Keratinocyte (primary cell): ENCODE measurements at regions not wholly inside any gene's neighbourhood (a gene's known extent, or its start where the extent isn't known, plus 50 kb on each side); places are given as distances from the start of the nearest gene placed in this dataset.

ENCODE experiments used
- DNase-seq: peaks from one replicate; pipeline ENCODE4 v3.0.0-alpha.2; 2011; ENCODE audit warnings: low read depth, missing footprints, low spot score
- FAIRE-seq: peaks from 2 replicates; lab custom pipeline; 2011; peaks lifted over from hg19 to GRCh38; lab: Jason Lieb, UNC
- H2AFZ ChIP-seq: 2 replicates; pipeline ENCODE4 v1.6.0; 2012; ENCODE audit warnings: low read length, control low read depth, inconsistent platforms; ENCODE audit not compliant: control insufficient read depth
- H3K27ac ChIP-seq: 2 replicates; pipeline ENCODE4 v1.5.1; 2011; ENCODE audit warnings: low read length; ENCODE audit not compliant: control insufficient read depth, insufficient read depth
- H3K27me3 ChIP-seq: 3 replicates; pipeline ENCODE4 v1.6.0; 2011; ENCODE audit warnings: low read length; ENCODE audit not compliant: control insufficient read depth, insufficient read depth; ENCODE audit errors: extremely low read depth
- H3K36me3 ChIP-seq, 2 experiments: 2 replicates in 1 of 2; 3 replicates in 1 of 2; pipeline ENCODE4 v1.5.1; 2011; ENCODE audit warnings: low read length in 2 of 2, mild to moderate bottlenecking in 1 of 2; ENCODE audit not compliant: control insufficient read depth in 2 of 2, insufficient read depth in 2 of 2; ENCODE audit errors: extremely low read depth in 1 of 2
- H3K4me1 ChIP-seq: 3 replicates; pipeline ENCODE4 v1.5.1; 2011; ENCODE audit warnings: low read length; ENCODE audit not compliant: control insufficient read depth, insufficient read depth; ENCODE audit errors: extremely low read depth
- H3K4me2 ChIP-seq: 3 replicates; pipeline ENCODE4 v1.6.0; 2011; ENCODE audit warnings: low read depth, low read length; ENCODE audit not compliant: control insufficient read depth, insufficient read depth; ENCODE audit errors: extremely low read depth
- H3K4me3 ChIP-seq, 3 experiments: fragments of 200-600 bp in 1 of 3; sonication (generic) in 1 of 3; 2 replicates in 2 of 3; 3 replicates in 1 of 3; pipeline ENCODE4 v1.5.1; 2011 to 2016; ENCODE audit warnings: low read length in 3 of 3, mild to moderate bottlenecking in 3 of 3, control low read depth in 2 of 3, inconsistent platforms in 1 of 3, low read depth in 1 of 3, mixed read lengths in 1 of 3, mixed run types in 1 of 3, moderate library complexity in 1 of 3; ENCODE audit not compliant: control insufficient read depth in 2 of 3, insufficient read depth in 2 of 3; ENCODE audit errors: extremely low read depth in 1 of 3
- H3K79me2 ChIP-seq: 2 replicates; pipeline ENCODE4 v1.6.0; 2012; ENCODE audit warnings: low read length; ENCODE audit not compliant: control insufficient read depth, insufficient read depth
- H3K9ac ChIP-seq: 3 replicates; pipeline ENCODE4 v1.6.0; 2011; ENCODE audit warnings: low read length; ENCODE audit not compliant: control insufficient read depth, insufficient read depth; ENCODE audit errors: extremely low read depth
- H3K9me1 ChIP-seq: 3 replicates; pipeline ENCODE4 v1.6.0; 2011; ENCODE audit warnings: low read length; ENCODE audit not compliant: control insufficient read depth, insufficient read depth; ENCODE audit errors: extremely low read depth
- H3K9me3 ChIP-seq: 2 replicates; pipeline ENCODE4 v1.5.1; 2012; ENCODE audit warnings: low read depth, low read length; ENCODE audit not compliant: control insufficient read depth
- H4K20me1 ChIP-seq: 3 replicates; pipeline ENCODE4 v1.6.0; 2011; ENCODE audit warnings: low read length; ENCODE audit not compliant: control insufficient read depth, insufficient read depth; ENCODE audit errors: extremely low read depth
- CTCF ChIP-seq, 3 experiments: IDR thresholded peaks in 1 of 3; conservative IDR thresholded peaks in 1 of 3; optimal IDR thresholded peaks in 1 of 3; 2 replicates in 2 of 3; 3 replicates in 1 of 3; pipeline versions ENCODE3 to v1.5.1; 2011; ENCODE audit warnings: low read length in 3 of 3, mild to moderate bottlenecking in 3 of 3, moderate library complexity in 2 of 3, control low read depth in 1 of 3, inconsistent platforms in 1 of 3; ENCODE audit not compliant: insufficient read depth in 2 of 3; ENCODE audit errors: extremely low read depth in 1 of 3
- EZH2 ChIP-seq: IDR thresholded peaks from one replicate; pipeline ENCODE4 v1.6.1; 2012; ENCODE audit warnings: inconsistent platforms, mild to moderate bottlenecking, low read length, moderate library complexity
- dilution Hi-C: fragments of 300-500 bp; cut with MboI; formaldehyde crosslinking; loops from one replicate; pipeline ENCODE4 v1.7.0; 2020; ENCODE audit warnings: low sequenced_read_pairs; ENCODE audit not compliant: extremely low pct_ligation_motif_present

GRCh38 chr9:91082731-91083130, 279.0 kb downstream of the AUH start:
- no peaks in the 10 kb centered on the region for H3K9me1 ChIP-seq
- no peaks in the 10 kb centered on the region for H3K36me3 ChIP-seq
- no peak overlapping the region for H2AFZ ChIP-seq
- H3K4me1 ChIP-seq, result no peaks in the 10 kb centered on the region
- no peak for TF ChIP-seq EZH2
- TF ChIP-seq CTCF (optimal IDR thresholded peaks at IDR 0.05 in 1 of 3, IDR thresholded peaks at IDR 0.05 in 1 of 3, conservative IDR thresholded peaks at IDR 0.05 in 1 of 3; ENCODE audit: extremely low read depth in 1 of 3, insufficient read depth in 2 of 3, low read length in 3 of 3), result no peak
- no peaks in the 10 kb centered on the region for H3K27me3 ChIP-seq
- dilution Hi-C loops, result no loop called here
- no peak overlapping the region for H3K4me3 ChIP-seq
- DNase-seq (no peak), FAIRE-seq (no peak)
- H3K9me3 ChIP-seq, result no peaks in the 10 kb centered on the region
- H3K79me2 ChIP-seq, result no peaks in the 10 kb centered on the region
- H3K4me2 ChIP-seq, result no peak overlapping the region
- H3K9ac ChIP-seq, result no peak overlapping the region
- H3K27ac ChIP-seq, result no peak overlapping the region
- no peaks in the 10 kb centered on the region for H4K20me1 ChIP-seq

GRCh38 chr9:91084896-91085516, 276.7 kb downstream of the AUH start:
- Histone ChIP-seq H4K20me1 (no peaks in the 10 kb centered on the region), H3K9me1 (no peaks in the 10 kb centered on the region), H2AFZ (no peak overlapping the region), H3K9me3 (no peaks in the 10 kb centered on the region), H3K27ac (no peak overlapping the region), H3K79me2 (no peaks in the 10 kb centered on the region), H3K27me3 (peaks cover 3% of the 10 kb centered on the region), H3K4me3 (no peak overlapping the region), H3K36me3 (no peaks in the 10 kb centered on the region), H3K4me2 (no peak overlapping the region), H3K9ac (no peak overlapping the region), H3K4me1 (no peaks in the 10 kb centered on the region)
- dilution Hi-C loops, result no loop called here
- DNase-seq, result no peak
- TF ChIP-seq CTCF (optimal IDR thresholded peaks at IDR 0.05 in 1 of 3, IDR thresholded peaks at IDR 0.05 in 1 of 3, conservative IDR thresholded peaks at IDR 0.05 in 1 of 3; ENCODE audit: extremely low read depth in 1 of 3, insufficient read depth in 2 of 3, low read length in 3 of 3), result no peak
- no peak for TF ChIP-seq EZH2
- FAIRE-seq, result no peak
